HG03095 (cell line): ENCODE measurements at regions not wholly inside any gene's neighbourhood (a gene's known extent, or its start where the extent isn't known, plus 50 kb on each side); places are given as distances from the start of the nearest gene placed in this dataset.
"Not testable (repeated sequence)": the region's sequence is repeated elsewhere in the genome, so short reads cannot be mapped to it uniquely, and the experiment has no call there.

Experiments used
- ATAC-seq: cut with Tn5 transposase; IDR thresholded peaks from one replicate; pipeline ENCODE4 v1.9.1; 2021; ENCODE audit warnings: moderate library complexity; ENCODE audit not compliant: unreplicated experiment

DNA sequence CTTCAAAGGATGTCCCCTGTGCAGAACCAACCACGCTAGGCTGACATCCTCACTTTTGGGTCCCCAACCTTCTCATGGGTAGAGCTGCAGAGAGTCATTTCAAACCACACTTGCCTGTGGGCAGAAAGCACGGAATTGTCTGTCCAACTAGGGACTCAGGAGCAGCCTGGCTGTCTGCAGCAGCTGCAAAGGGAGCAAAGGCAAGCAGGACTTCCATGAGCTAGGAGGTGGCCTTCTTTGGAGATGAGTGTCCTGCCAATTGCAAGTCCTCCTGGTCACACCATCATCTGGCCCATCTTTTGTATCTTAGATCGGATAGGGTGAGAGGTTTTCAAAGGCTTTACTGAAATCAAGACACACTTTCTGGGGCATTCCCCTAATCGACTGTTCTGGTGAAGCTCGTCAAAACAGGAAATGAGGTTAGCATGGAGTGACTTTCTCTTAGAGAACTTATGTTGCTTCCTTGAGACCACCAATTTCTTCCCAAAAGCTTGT is 222.3 kb upstream of the PLGLB2 start:
- ATAC-seq, result not testable (repeated sequence)

GRCh38 chr2:87526258-87526657 is 221.6 kb upstream of the PLGLB2 start:
- ATAC-seq, result not testable (repeated sequence)

DNA sequence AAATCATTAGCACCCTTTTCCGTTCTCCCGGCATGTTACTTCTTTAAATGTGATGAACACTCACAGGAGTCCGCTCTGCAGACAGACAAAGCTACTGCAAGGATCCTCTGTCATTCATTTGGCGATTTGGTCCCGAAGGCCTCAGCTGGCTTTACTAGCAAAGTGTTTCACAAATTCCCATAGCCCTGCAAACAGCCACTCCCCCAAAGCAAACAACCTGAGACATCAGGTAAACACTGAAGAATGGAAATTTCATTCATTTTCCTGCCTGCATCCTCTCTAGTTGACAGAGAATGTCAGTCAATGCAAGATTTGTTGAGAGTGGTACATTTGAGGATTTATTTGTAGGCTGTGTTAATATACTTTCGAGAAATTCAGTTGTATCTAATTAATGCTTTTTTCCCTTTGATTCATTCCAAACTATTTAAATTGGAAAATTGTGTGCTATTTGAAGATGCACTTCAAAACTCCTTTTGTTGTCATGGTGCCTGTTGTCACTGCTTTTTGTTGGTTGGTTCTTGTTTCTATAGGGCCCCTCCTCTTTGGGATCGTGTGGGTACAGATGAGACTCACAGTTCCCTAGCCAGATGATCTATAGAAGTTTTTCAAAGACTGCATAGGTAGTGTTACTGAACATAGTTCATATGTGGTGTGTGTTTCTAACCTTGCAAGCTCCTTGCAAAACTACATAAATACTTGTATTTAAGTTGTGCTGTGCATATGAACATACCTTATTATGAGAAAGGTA is 215.7 kb upstream of the PLGLB2 start:
- not testable (repeated sequence) for ATAC-seq

- ATAC-seq, result not testable (repeated sequence)
These were observed 214.3 kb upstream of the PLGLB2 start for GRCh38 chr2:87533390-87534272.

DNA sequence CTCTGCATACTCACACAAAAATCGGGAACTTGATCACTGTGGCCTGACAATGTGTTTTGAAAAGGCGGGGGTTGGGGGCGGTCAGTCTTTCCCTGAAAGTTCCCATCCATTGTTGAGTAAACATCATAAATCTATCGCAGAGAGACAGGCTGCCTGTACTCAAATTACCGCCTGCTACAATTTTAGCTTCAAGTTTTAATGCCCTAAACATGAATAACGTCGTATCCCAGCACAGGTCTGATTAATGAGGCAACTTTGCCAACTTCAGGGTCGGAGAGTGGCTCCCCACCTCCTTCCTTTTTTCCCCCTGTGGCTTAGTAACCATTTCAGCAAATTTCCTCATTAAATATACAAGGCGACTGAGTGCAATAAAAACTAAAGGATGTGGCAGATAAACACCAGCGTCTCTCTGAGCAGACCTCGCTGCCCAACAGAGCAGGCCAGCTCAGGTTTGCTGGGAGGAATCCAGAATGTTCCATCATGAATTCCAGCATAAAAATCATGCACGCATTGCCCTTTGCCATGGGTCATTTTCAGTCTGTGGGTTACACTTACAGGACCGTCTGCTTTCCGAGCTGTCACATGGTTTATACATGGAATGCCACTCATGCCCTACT is 213.5 kb upstream of the PLGLB2 start:
- not testable (repeated sequence) for ATAC-seq

GRCh38 chr2:87536427-87536826 is 211.5 kb upstream of the PLGLB2 start:
- ATAC-seq, result not testable (repeated sequence)

DNA sequence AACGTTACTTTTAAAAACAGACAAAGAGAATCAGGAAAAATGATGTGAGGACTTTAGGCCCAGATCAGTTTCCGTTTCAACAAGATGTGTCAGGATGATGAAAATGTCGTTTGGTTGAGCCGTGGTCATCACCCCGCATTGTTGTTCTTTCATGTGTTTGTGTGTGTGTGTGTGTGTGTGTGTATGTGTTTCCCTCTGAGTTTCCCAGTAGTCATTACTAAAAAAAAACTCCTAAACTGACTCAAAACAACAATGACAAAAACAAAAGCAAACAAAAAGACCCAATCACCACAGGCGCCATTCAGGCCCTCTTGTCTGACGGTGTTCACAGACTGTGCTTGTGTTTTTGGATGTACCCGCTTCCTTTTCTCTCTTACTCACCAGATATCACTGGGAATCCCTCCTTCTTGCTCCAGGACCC is 210.6 kb upstream of the PLGLB2 start:
- not testable (repeated sequence) for ATAC-seq

DNA sequence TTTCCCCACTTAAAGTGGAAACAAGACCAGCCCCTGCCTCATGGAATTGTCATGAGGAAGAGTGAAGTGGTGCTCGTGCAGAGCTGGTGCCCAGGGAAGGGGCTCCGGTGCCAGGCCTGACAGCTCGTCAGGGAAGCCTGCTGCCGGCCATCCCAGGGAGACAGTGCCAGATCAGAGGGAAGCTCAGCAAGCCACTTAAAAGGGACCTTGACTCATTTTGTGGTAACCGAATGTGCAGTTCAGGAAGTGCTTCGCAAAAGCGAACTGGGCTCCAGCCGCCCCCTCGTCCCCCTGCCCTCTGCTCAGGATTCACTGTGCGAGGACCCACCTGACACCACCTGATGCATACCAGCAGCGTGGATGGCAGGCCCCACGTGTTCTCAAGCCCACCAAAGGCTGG is 209.6 kb upstream of the PLGLB2 start:
- not testable (repeated sequence) for ATAC-seq

DNA sequence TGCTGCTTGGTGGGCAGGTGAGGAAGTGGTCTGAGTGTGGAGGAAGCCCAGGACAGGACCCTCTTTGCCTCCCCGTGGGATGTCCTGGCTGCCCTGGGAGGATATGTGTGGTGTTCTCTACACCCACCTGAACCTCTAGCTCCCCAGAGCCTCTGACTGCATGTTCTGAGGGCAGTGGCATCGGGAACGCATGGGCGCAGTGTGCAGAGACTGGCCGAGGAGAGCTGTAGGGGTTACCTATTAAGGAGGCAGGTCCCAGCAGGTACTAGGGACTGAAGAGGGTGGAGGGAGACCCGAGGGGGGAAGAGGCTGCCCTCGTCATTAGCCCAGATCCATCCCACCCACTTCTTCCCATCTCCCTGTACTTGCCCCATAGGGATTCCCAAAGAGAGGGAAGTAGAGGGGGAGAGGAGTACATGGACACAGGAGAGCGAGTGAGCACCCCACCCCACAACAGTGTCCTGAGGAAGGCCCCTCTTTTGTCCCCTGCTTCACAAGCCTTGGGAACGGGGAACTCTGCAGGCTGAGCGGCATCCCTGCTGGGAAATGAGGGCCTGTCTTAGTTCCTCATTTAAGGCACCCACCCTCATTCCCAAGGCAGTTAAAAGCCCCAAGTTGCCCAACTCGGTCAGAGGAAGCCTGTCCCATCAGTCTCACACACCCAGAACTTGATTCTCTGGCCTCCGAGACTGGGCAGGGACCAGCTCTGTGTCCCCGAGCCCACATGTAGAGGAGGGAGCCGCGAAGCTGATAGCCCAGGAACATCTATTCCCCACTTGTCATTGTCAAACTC is 208.5 kb upstream of the PLGLB2 start:
- not testable (repeated sequence) for ATAC-seq

DNA sequence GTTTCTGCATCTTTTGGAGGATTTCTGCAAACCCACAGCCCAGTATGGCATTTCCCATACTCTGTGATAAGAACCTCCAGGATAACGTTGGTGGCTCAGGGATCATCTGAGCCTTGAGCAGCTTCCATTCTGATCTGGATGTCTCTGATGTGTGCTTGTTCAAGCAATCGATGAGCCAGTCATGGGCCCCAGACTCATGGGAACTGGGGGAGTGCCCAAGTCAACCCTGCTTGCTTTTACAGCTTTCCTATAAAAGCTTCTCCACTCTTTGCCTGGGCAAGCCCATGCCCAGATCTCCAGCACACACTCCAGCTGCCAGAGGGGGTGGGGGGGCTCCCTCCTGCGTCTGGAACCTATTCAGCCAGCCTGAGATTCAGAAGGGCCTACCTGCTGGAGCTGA is 207.6 kb upstream of the PLGLB2 start:
- ATAC-seq, result not testable (repeated sequence)

DNA sequence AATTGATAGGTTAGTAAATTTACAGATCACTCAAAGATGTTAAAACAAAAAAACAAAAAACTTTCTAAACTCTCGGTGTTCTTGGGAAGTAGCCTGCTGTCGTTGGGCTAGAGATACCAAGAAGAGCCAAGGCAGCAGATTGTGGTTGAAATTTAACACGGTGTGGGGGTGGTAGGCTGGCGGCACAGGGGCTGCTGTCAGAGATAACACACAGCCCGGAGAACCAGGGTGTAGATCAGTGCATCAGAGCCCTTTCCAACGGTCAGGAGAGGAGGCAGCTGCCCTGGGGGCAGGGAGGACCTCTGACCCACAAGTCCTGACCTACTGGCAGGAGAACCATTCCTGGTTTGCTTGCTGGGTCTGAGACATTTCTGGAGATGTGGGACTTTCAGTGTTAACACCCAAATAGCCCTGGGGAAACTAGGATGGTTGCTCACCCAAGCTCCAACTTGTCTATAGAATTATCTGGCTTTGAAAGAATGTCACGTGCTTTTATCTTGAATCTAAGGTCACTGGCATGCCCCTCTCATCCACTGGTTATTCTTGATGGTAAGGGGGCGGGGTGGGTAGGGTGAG is 205.2 kb upstream of the PLGLB2 start:
- ATAC-seq, result not testable (repeated sequence)

DNA sequence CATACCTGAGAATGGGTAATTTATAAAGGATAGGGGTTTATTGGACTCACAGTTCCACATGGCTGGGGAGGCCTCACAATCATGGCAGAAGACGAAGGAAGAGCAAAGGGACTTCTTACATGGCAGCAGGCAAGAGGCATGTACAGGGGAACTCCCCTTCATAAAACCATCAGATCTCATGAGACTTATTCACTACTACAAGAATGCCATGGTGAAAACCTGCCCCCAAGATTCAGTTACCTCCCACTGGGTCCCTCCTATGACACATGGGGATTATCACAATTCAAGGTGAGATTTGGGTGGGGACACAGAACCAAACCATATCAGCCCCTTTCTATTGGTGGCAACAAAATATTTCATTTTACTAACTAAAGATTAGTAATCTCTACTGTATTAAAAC is 204.1 kb upstream of the PLGLB2 start:
- not testable (repeated sequence) for ATAC-seq

GRCh38 chr2:87547106-87547505 is 200.8 kb upstream of the PLGLB2 start:
- not testable (repeated sequence) for ATAC-seq

GRCh38 chr2:87547966-87548365 is 199.9 kb upstream of the PLGLB2 start:
- not testable (repeated sequence) for ATAC-seq

- not testable (repeated sequence) for ATAC-seq
These were observed 199.0 kb upstream of the PLGLB2 start for GRCh38 chr2:87548681-87549536.

DNA sequence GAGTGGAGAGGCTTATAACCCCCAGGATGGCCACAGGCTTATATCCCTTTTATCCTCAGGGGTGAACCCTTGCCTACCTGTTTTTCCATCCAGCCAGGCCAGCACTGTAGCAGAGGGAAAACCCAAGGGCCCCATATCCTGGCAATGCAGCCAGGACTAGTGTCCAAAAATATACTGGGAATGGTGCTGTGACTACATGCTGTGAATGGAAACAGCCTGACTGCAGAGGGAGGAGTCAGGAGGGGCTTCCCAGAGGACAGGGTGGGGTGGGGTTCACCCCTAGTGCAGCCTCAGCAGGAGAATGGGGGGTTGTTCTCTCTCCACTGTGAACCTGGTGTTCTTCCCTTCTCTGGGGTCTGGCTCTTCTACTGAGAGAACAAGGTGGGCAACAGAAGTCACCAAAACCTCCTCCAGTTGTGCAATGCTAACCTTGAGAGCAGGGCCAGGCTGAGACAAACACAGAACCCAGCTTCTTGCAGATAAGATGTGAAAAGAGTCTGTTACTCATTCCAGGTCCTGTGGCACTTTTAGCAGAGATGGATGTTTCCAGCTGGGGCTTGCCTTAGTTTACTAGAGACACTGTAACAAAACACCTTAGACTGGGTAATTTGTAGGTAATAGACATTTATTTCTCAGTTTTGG is 198.2 kb upstream of the PLGLB2 start:
- not testable (repeated sequence) for ATAC-seq

- not testable (repeated sequence) for ATAC-seq
These were observed 193.2 kb upstream of the PLGLB2 start for GRCh38 chr2:87554678-87555077.

- ATAC-seq, result not testable (repeated sequence)
These were observed 192.8 kb upstream of the PLGLB2 start for GRCh38 chr2:87555082-87555481.

GRCh38 chr2:87559001-87559400 is 188.9 kb upstream of the PLGLB2 start:
- not testable (repeated sequence) for ATAC-seq
